Nephron (organoid): ENCODE measurements at regions not wholly inside any gene's neighbourhood (a gene's known extent, or its start where the extent isn't known, plus 50 kb on each side); places are given as distances from the start of the nearest gene placed in this dataset.

ENCODE experiments used
- H3K27ac Mint-ChIP-seq, 3 experiments: 2 replicates each; pipeline ENCODE4 v1.8.0; 2020; ENCODE audit warnings: mixed read lengths in 3 of 3, mild to moderate bottlenecking in 2 of 3, moderate library complexity in 1 of 3
- H3K27me3 Mint-ChIP-seq: 2 replicates; pipeline ENCODE4 v1.8.0; 2021; ENCODE audit warnings: low read depth, mild to moderate bottlenecking, moderate library complexity, mixed read lengths
- H3K36me3 Mint-ChIP-seq: 2 replicates; pipeline ENCODE4 v1.8.0; 2020; ENCODE audit warnings: low read depth, mixed read lengths
- H3K4me1 Mint-ChIP-seq: 2 replicates; pipeline ENCODE4 v1.8.0; 2020; ENCODE audit warnings: mixed read lengths
- H3K4me3 Mint-ChIP-seq, 3 experiments: 2 replicates each; pipeline ENCODE4 v1.8.0; 2020; ENCODE audit warnings: mild to moderate bottlenecking in 3 of 3, mixed read lengths in 3 of 3, moderate library complexity in 2 of 3
- H3K9me3 Mint-ChIP-seq: 2 replicates; pipeline ENCODE4 v1.8.0; 2020; ENCODE audit warnings: mixed read lengths
- TF ChIP-seq, protein P1 (sequence below), 3 experiments: fragments of 200-600 bp; sonication (generic); IDR thresholded peaks; one replicate each; pipeline ENCODE4 v1.5.0; 2021; ENCODE audit warnings: antibody characterized with exemption in 3 of 3; ENCODE audit not compliant: unreplicated experiment in 3 of 3

DNA sequence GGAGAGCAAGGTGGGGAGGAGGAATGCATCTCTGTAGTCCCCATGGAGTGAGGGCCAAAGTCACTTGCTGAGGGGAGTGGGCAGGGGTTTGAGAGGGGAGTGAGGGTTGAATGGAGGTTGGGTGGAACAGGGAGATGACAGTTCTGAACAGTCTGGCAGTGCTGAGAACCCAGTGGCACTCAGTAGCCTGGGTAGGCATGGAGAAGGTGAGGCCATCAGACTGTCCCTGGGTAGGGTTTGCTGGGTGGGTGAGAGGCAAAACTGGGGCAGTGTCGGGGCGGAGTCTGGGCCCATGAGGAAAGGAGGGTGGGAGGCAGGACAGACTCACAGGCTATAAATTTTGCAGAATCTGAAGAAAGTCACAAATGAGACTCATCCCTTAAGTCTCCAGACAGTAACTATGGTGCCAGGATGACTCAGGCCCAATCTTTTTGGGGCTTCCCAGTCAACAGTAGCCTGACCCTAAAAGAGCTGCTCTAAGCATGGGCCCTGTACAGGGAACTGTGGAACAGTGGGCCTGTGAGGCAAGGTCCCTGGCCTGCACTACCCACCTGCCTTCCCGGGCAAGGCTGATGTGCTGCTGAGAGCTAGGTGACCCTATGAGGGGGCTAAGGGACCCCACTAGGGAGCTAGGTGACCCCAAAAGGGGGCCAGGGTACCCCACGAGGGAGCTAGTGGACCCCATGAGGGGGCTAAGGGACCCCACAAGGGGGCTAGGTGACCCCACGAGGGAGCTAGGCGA, 51.0 kb upstream of the DMRTB1 start:
- Mint-ChIP-seq H3K9me3 (no peaks in the 10 kb centered on the region), H3K4me3 (no peak overlapping the region), H3K27ac (no peak overlapping the region), H3K27me3 (peaks cover 15% of the 10 kb centered on the region), H3K4me1 (peaks cover 7% of the 10 kb centered on the region), H3K36me3 (no peaks in the 10 kb centered on the region)
- TF ChIP-seq, protein P1, sequence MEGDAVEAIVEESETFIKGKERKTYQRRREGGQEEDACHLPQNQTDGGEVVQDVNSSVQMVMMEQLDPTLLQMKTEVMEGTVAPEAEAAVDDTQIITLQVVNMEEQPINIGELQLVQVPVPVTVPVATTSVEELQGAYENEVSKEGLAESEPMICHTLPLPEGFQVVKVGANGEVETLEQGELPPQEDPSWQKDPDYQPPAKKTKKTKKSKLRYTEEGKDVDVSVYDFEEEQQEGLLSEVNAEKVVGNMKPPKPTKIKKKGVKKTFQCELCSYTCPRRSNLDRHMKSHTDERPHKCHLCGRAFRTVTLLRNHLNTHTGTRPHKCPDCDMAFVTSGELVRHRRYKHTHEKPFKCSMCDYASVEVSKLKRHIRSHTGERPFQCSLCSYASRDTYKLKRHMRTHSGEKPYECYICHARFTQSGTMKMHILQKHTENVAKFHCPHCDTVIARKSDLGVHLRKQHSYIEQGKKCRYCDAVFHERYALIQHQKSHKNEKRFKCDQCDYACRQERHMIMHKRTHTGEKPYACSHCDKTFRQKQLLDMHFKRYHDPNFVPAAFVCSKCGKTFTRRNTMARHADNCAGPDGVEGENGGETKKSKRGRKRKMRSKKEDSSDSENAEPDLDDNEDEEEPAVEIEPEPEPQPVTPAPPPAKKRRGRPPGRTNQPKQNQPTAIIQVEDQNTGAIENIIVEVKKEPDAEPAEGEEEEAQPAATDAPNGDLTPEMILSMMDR (IDR thresholded peaks at IDR 0.05; ENCODE audit: unreplicated experiment in 3 of 3): no peak

DNA sequence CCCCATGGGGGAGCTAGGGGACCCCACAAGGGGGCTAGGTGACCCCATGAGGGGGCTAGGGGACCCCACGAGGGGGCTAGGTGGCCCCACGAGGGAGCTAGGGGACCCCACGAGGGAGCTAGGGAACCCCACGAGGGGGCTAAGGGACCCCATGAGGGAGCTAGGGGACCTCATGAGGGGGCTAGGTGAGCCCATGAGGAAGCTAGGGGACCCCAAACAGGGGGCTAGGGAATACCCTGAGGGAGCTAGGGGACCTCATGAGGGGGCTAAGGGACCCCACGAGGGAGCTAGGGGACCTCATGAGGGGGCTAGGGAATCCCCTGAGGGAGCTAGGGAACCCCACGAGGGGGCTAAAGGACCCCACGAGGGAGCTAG, 50.5 kb upstream of the DMRTB1 start:
- Mint-ChIP-seq H3K4me1 (peaks cover 7% of the 10 kb centered on the region), H3K27ac (no peak overlapping the region), H3K4me3 (no peak overlapping the region), H3K27me3 (peaks cover 15% of the 10 kb centered on the region), H3K9me3 (no peaks in the 10 kb centered on the region), H3K36me3 (no peaks in the 10 kb centered on the region)
- TF ChIP-seq, protein P1 (IDR thresholded peaks at IDR 0.05; ENCODE audit: unreplicated experiment in 3 of 3): no peak

DNA sequence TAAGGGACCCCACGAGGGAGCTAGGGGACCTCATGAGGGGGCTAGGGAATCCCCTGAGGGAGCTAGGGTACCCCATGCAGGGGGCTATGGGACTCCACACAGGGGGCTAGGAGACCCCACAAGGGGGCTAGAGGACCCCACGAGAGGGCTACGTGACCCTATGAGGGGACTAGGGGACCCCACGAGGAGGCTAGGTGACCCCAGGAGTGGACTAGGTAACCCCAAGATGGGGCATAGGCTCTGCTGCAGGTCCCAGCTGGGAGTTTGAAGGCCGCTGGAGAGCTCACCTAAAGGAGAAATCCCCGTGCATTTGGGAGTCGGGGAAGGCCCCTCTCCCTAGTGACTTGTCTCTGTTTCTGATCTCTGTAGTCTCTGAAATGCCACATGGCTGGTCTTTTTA, 50.0 kb upstream of the DMRTB1 start:
- H3K27ac Mint-ChIP-seq: no peak overlapping the region
- peaks cover 13% of the 10 kb centered on the region for H3K27me3 Mint-ChIP-seq
- no peaks in the 10 kb centered on the region for H3K9me3 Mint-ChIP-seq
- no peak overlapping the region for H3K4me3 Mint-ChIP-seq
- TF ChIP-seq, protein P1 (IDR thresholded peaks at IDR 0.05; ENCODE audit: unreplicated experiment in 3 of 3): no peak
- H3K4me1 Mint-ChIP-seq: peaks cover 7% of the 10 kb centered on the region
- no peaks in the 10 kb centered on the region for H3K36me3 Mint-ChIP-seq
